Thyroid gland (tissue), 4 donors: ENCODE measurements at regions not wholly inside any gene's neighbourhood (a gene's known extent, or its start where the extent isn't known, plus 50 kb on each side); places are given as distances from the start of the nearest gene placed in this dataset.

Experiments
- POLR2A ChIP-seq, 2 donors: fragments of 450-650 bp; IDR thresholded peaks; one replicate each; pipeline ENCODE4 v1.6.1; 2017; ENCODE audit warnings: antibody characterized with exemption in 2 of 2, mild to moderate bottlenecking in 2 of 2, moderate library complexity in 1 of 2
- TF ChIP-seq, protein P1 (sequence below), 6 experiments: fragments of 200-600 bp in 3 of 6; fragments of 450-650 bp in 3 of 6; sonication (generic) in 3 of 6; IDR thresholded peaks; one replicate each; pipeline ENCODE4 v1.5.1; 2016 to 2019; ENCODE audit warnings: antibody characterized with exemption in 6 of 6, mild to moderate bottlenecking in 2 of 6, inconsistent platforms in 1 of 6, moderate library complexity in 1 of 6

- TF ChIP-seq, protein P1, sequence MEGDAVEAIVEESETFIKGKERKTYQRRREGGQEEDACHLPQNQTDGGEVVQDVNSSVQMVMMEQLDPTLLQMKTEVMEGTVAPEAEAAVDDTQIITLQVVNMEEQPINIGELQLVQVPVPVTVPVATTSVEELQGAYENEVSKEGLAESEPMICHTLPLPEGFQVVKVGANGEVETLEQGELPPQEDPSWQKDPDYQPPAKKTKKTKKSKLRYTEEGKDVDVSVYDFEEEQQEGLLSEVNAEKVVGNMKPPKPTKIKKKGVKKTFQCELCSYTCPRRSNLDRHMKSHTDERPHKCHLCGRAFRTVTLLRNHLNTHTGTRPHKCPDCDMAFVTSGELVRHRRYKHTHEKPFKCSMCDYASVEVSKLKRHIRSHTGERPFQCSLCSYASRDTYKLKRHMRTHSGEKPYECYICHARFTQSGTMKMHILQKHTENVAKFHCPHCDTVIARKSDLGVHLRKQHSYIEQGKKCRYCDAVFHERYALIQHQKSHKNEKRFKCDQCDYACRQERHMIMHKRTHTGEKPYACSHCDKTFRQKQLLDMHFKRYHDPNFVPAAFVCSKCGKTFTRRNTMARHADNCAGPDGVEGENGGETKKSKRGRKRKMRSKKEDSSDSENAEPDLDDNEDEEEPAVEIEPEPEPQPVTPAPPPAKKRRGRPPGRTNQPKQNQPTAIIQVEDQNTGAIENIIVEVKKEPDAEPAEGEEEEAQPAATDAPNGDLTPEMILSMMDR (IDR thresholded peaks at IDR 0.05) = no peak
- TF ChIP-seq POLR2A (IDR thresholded peaks at IDR 0.05) = no peak
Measured at GRCh38 chr15:62527387-62527786, 362.3 kb upstream of the C2CD4B start.
